MM.1S (cell line): ENCODE measurements at regions not wholly inside any gene's neighbourhood (a gene's known extent, or its start where the extent isn't known, plus 50 kb on each side); places are given as distances from the start of the nearest gene placed in this dataset.

Source experiments
- DNase-seq: peaks from one replicate; pipeline ENCODE4 v3.0.0-alpha.2; 2015
- H2AFZ ChIP-seq: fragments of 300-600 bp; sonication (generic); 2 replicates; pipeline ENCODE4 v1.6.0; 2016; ENCODE audit warnings: antibody characterized with exemption, low read length
- H3F3A ChIP-seq: fragments of 300-600 bp; sonication (generic); 2 replicates; pipeline ENCODE4 v1.6.1; 2016; ENCODE audit warnings: mild to moderate bottlenecking, antibody characterized with exemption, low read length, moderate library complexity, mixed read lengths; ENCODE audit not compliant: insufficient read depth
- H3K27ac ChIP-seq: fragments of 300-600 bp; sonication (generic); 2 replicates; pipeline ENCODE4 v1.5.1; 2016; ENCODE audit warnings: mild to moderate bottlenecking, low read length
- H3K27me3 ChIP-seq: fragments of 300-600 bp; sonication (generic); replicated peaks from 2 replicates; pipeline ENCODE4 v1.6.0; 2016; ENCODE audit warnings: low read length; ENCODE audit not compliant: insufficient read depth
- H3K36me3 ChIP-seq: fragments of 300-600 bp; sonication (generic); replicated peaks from 2 replicates; pipeline ENCODE4 v1.6.1; 2016; ENCODE audit warnings: mild to moderate bottlenecking, low read length, mixed read lengths; ENCODE audit not compliant: insufficient read depth
- H3K4me1 ChIP-seq: fragments of 300-600 bp; sonication (generic); 2 replicates; pipeline ENCODE4 v1.6.1; 2016; ENCODE audit warnings: low read length, mixed read lengths
- H3K4me2 ChIP-seq: fragments of 300-600 bp; sonication (generic); 2 replicates; pipeline ENCODE4 v1.6.0; 2016; ENCODE audit warnings: low read depth, low read length
- H3K4me3 ChIP-seq: fragments of 300-600 bp; sonication (generic); 2 replicates; pipeline ENCODE4 v1.5.1; 2016; ENCODE audit warnings: low read length, mixed read lengths
- H3K79me2 ChIP-seq: fragments of 300-600 bp; sonication (generic); 2 replicates; pipeline ENCODE4 v1.6.1; 2016; ENCODE audit warnings: mixed run types, low read length, mixed read lengths
- H3K9ac ChIP-seq: fragments of 300-600 bp; sonication (generic); 2 replicates; pipeline ENCODE4 v1.6.1; 2016; ENCODE audit warnings: low read length, mixed read lengths
- H3K9me2 ChIP-seq: fragments of 300-600 bp; sonication (generic); replicated peaks from 2 replicates; pipeline ENCODE4 v1.6.1; 2016; ENCODE audit warnings: mild to moderate bottlenecking, low read length, mixed read lengths; ENCODE audit not compliant: insufficient read depth
- H3K9me3 ChIP-seq: fragments of 300-600 bp; sonication (generic); replicated peaks from 2 replicates; pipeline ENCODE4 v1.6.1; 2016; ENCODE audit warnings: mild to moderate bottlenecking, low read length, mixed read lengths; ENCODE audit not compliant: insufficient read depth
- H4K20me1 ChIP-seq: fragments of 300-600 bp; sonication (generic); 2 replicates; pipeline ENCODE4 v1.6.1; 2016; ENCODE audit warnings: mild to moderate bottlenecking, low read length, moderate library complexity, mixed read lengths; ENCODE audit not compliant: insufficient read depth
- CTCF ChIP-seq: fragments of 300-600 bp; sonication (generic); IDR thresholded peaks from 2 replicates; pipeline ENCODE4 v1.5.1; 2016; ENCODE audit warnings: antibody characterized with exemption, low read length, mixed read lengths
- EZH2 ChIP-seq: fragments of 300-600 bp; sonication (generic); optimal IDR thresholded peaks from 2 replicates; pipeline ENCODE3; 2017; ENCODE audit warnings: low read depth, mild to moderate bottlenecking, antibody characterized with exemption, low read length, mixed read lengths
- EZH2phosphoT487 ChIP-seq: fragments of 300-600 bp; sonication (generic); IDR thresholded peaks from 2 replicates; pipeline ENCODE4 v1.6.1; 2018; ENCODE audit warnings: antibody characterized with exemption, low read length

- no peaks in the 10 kb centered on the region for H4K20me1 ChIP-seq
- H3K36me3 ChIP-seq: no peaks in the 10 kb centered on the region
- no peaks in the 10 kb centered on the region for H3K79me2 ChIP-seq
- H3F3A ChIP-seq: no peaks in the 10 kb centered on the region
- no peak overlapping the region for H3K27ac ChIP-seq
- H2AFZ ChIP-seq: no peak overlapping the region
- no peak for TF ChIP-seq EZH2
- H3K9me3 ChIP-seq: no peaks in the 10 kb centered on the region
- H3K9me2 ChIP-seq: no peaks in the 10 kb centered on the region
- H3K4me2 ChIP-seq: no peak overlapping the region
- H3K27me3 ChIP-seq: peaks cover 93% of the 10 kb centered on the region
- H3K9ac ChIP-seq: no peak overlapping the region
- no peak overlapping the region for H3K4me3 ChIP-seq
- no peak for DNase-seq
- no peaks in the 10 kb centered on the region for H3K4me1 ChIP-seq
These were observed 340.2 kb downstream of the PTPRU start for GRCh38 chr1:29576510-29576909.

- no peak overlapping the region for H3K9ac ChIP-seq
- H2AFZ ChIP-seq: no peak overlapping the region
- no peaks in the 10 kb centered on the region for H3K4me1 ChIP-seq
- H3K27me3 ChIP-seq: peaks cover 93% of the 10 kb centered on the region
- H3K4me3 ChIP-seq: no peak overlapping the region
- no peaks in the 10 kb centered on the region for H3F3A ChIP-seq
- no peaks in the 10 kb centered on the region for H3K9me3 ChIP-seq
- H3K27ac ChIP-seq: no peak overlapping the region
- H3K79me2 ChIP-seq: no peaks in the 10 kb centered on the region
- H4K20me1 ChIP-seq: no peaks in the 10 kb centered on the region
- TF ChIP-seq EZH2 (no peak), EZH2phosphoT487 (no peak), CTCF (no peak)
- no peaks in the 10 kb centered on the region for H3K36me3 ChIP-seq
- H3K4me2 ChIP-seq: no peak overlapping the region
- DNase-seq: no peak
- no peaks in the 10 kb centered on the region for H3K9me2 ChIP-seq
These were observed 339.5 kb downstream of the PTPRU start for GRCh38 chr1:29575826-29576225.

GRCh38 chr1:29575277-29575676, 339.0 kb downstream of the PTPRU start:
- Histone ChIP-seq H4K20me1 (no peaks in the 10 kb centered on the region), H2AFZ (no peak overlapping the region), H3K9me2 (no peaks in the 10 kb centered on the region), H3K4me1 (no peaks in the 10 kb centered on the region), H3K79me2 (no peaks in the 10 kb centered on the region), H3K9me3 (no peaks in the 10 kb centered on the region), H3K27ac (no peak overlapping the region), H3K36me3 (no peaks in the 10 kb centered on the region), H3K27me3 (peaks cover 88% of the 10 kb centered on the region), H3K4me2 (no peak overlapping the region), H3K4me3 (no peak overlapping the region), H3K9ac (no peak overlapping the region), H3F3A (no peaks in the 10 kb centered on the region)
- no peak for DNase-seq
- TF ChIP-seq EZH2phosphoT487 (no peak), EZH2 (no peak), CTCF (no peak)

GRCh38 chr1:29574871-29575270, 338.5 kb downstream of the PTPRU start:
- no peak for DNase-seq
- Histone ChIP-seq H3K4me1 (no peaks in the 10 kb centered on the region), H3F3A (no peaks in the 10 kb centered on the region), H3K9me3 (no peaks in the 10 kb centered on the region), H3K4me3 (no peak overlapping the region), H3K9me2 (no peaks in the 10 kb centered on the region), H3K4me2 (no peak overlapping the region), H3K36me3 (no peaks in the 10 kb centered on the region), H3K9ac (no peak overlapping the region), H2AFZ (no peak overlapping the region), H3K27ac (no peak overlapping the region), H4K20me1 (no peaks in the 10 kb centered on the region), H3K27me3 (peaks cover 86% of the 10 kb centered on the region), H3K79me2 (no peaks in the 10 kb centered on the region)
- TF ChIP-seq EZH2 (no peak), CTCF (no peak), EZH2phosphoT487 (no peak)
